CD4-positive, alpha-beta memory T cell (primary cell): ENCODE measurements at regions not wholly inside any gene's neighbourhood (a gene's known extent, or its start where the extent isn't known, plus 50 kb on each side); places are given as distances from the start of the nearest gene placed in this dataset.

Experiments
- CTCF ChIA-PET: fragments of 350-600 bp; sonication (Branson Sonifier 250); formaldehyde crosslinking; loops from one replicate; lab custom pipeline; 2021; ENCODE audit warnings: inconsistent platforms; ENCODE audit not compliant: partially characterized antibody; lab: Charles Lee
- POLR2A ChIA-PET: fragments of 350-600 bp; sonication (Branson Sonifier 250); formaldehyde crosslinking; loops from one replicate; lab custom pipeline; 2021; ENCODE audit not compliant: partially characterized antibody; lab: Charles Lee
- DNase-seq, 5 donors: peaks; one replicate each; pipeline versions ENCODE4 v3.0.0 to v3.0.0-alpha.2; 2020 to 2022; ENCODE audit warnings: mixed read lengths in 1 of 5
- H3K27ac ChIP-seq: one replicate; pipeline ENCODE4 v1.7.0; 2013; ENCODE audit warnings: low read depth, low read length
- H3K27me3 ChIP-seq: 2 replicates; pipeline ENCODE4 v1.7.0; 2013; ENCODE audit warnings: mild to moderate bottlenecking, low read length, moderate library complexity; ENCODE audit not compliant: insufficient read depth
- H3K36me3 ChIP-seq: 2 replicates; pipeline ENCODE4 v1.7.0; 2013; ENCODE audit warnings: mild to moderate bottlenecking, low read length, moderate library complexity; ENCODE audit not compliant: insufficient read depth
- H3K4me1 ChIP-seq: 2 replicates; pipeline ENCODE4 v1.7.0; 2013; ENCODE audit warnings: mild to moderate bottlenecking, low read length, moderate library complexity; ENCODE audit not compliant: insufficient read depth
- H3K4me3 ChIP-seq, 2 donors: one replicate each; pipeline ENCODE4 v1.7.0; 2013; ENCODE audit warnings: low read length in 2 of 2, mild to moderate bottlenecking in 1 of 2
- H3K9me3 ChIP-seq, 2 donors: one replicate each; pipeline ENCODE4 v1.7.0; 2013; ENCODE audit warnings: low read length in 2 of 2, control low read depth in 1 of 2; ENCODE audit not compliant: control insufficient read depth in 1 of 2
- H3K27ac Mint-ChIP-seq, 7 donors: one replicate each; pipeline ENCODE4 v1.8.0; 2020 to 2021; ENCODE audit warnings: mixed read lengths in 7 of 7, mild to moderate bottlenecking in 6 of 7, inconsistent platforms in 3 of 7, moderate library complexity in 3 of 7
- H3K27me3 Mint-ChIP-seq, 2 donors: one replicate each; pipeline ENCODE4 v1.8.0; 2020 to 2021; ENCODE audit warnings: mixed read lengths in 2 of 2
- H3K36me3 Mint-ChIP-seq, 2 donors: one replicate each; pipeline ENCODE4 v1.8.0; 2020 to 2021; ENCODE audit warnings: mixed read lengths in 2 of 2, inconsistent platforms in 1 of 2, mild to moderate bottlenecking in 1 of 2
- H3K4me1 Mint-ChIP-seq, 4 donors: one replicate each; pipeline ENCODE4 v1.8.0; 2020 to 2021; ENCODE audit warnings: mixed read lengths in 4 of 4, mild to moderate bottlenecking in 1 of 4
- H3K4me3 Mint-ChIP-seq, 8 donors: one replicate each; pipeline ENCODE4 v1.8.0; 2020 to 2021; ENCODE audit warnings: mixed read lengths in 8 of 8, mild to moderate bottlenecking in 7 of 8, moderate library complexity in 6 of 8, inconsistent platforms in 3 of 8
- H3K9me3 Mint-ChIP-seq, 8 donors: one replicate each; pipeline ENCODE4 v1.8.0; 2020 to 2021; ENCODE audit warnings: mixed read lengths in 8 of 8, mild to moderate bottlenecking in 5 of 8, inconsistent platforms in 3 of 8, moderate library complexity in 1 of 8
- intact Hi-C: fragments of 100-400 bp; cut with micrococcal nuclease; formaldehyde crosslinking; loops from one replicate; pipeline ENCODE4 v1.15.1; 2023

DNA sequence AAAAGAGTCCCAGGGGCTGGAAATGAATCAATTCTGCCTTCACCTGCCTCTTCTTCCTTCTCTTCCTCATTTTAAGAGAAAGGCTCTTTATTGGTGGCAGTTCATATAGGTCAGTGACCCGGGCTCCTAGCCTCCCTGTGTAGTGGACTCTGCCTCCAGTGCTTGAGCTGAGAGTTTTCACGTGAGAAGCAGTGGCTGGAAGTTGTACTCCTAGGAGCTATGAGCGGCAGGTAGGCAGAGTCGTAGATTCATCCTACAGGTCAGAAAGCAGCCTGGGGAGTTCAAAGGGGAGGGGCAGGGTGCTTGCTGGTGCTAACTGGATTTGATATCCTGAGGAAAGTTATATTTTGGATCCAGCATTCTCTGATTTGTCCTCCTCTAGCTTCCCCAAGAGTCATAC, 101.1 kb downstream of the RPLP1 start:
- Histone ChIP-seq H3K36me3 (no peaks in the 10 kb centered on the region), H3K27me3 (no peaks in the 10 kb centered on the region), H3K4me3 (no peak overlapping the region), H3K9me3 (no peaks in the 10 kb centered on the region), H3K27ac (no peak overlapping the region), H3K4me1 (no peaks in the 10 kb centered on the region)
- Mint-ChIP-seq H3K4me3 (no peak overlapping the region), H3K27me3 (peaks cover 3 to 8% of the 10 kb centered on the region in 2 donors), H3K36me3 (peaks cover 0 to 15% of the 10 kb centered on the region in 2 donors), H3K4me1 (no peaks in the 10 kb centered on the region), H3K9me3 (peaks cover 0 to 28% (median 15%) of the 10 kb centered on the region in 8 donors), H3K27ac (no peak overlapping the region)
- intact Hi-C loops: no loop called here
- CTCF ChIA-PET: no interaction called here
- no peak for DNase-seq
- POLR2A ChIA-PET: no interaction called here

DNA sequence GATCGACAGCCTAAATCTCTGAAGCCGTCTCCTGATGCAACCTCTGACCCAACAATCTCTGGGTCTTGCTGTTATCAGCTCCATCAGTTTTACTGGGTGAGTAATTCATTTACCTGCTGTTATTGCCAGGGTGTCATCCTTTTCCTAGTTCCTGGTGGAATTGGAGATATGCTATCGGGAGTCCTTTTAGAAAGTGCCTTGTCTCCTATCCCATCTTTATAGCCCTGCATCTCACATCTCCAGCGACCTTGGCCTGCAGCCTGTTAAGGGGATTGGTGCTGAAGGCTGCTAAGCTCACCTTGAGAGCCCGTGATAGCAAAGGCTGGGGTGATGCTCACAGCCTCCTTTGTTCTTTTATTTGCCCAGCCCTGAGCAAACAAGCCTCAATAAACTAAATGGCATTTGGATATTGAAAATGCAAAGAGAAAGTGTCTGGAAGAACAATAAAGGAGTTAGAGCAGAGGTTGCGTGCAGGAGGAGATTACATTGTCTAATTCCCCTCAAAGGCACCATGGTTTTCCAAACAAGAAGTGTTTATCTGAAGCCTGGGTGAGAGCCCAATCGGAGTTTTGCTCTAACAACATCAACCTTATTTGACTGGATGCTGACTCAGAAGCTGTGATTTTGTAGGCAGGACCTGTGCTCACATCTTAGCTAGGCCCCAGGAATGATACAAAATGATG, 101.8 kb downstream of the RPLP1 start:
- intact Hi-C loops: no loop called here
- Histone ChIP-seq H3K27ac (no peak overlapping the region), H3K4me1 (no peaks in the 10 kb centered on the region), H3K36me3 (no peaks in the 10 kb centered on the region), H3K9me3 (no peaks in the 10 kb centered on the region), H3K4me3 (no peak overlapping the region), H3K27me3 (no peaks in the 10 kb centered on the region)
- ChIA-PET CTCF (no interaction called here), POLR2A (no interaction called here)
- peaks cover 0 to 28% (median 15%) of the 10 kb centered on the region in 8 donors for H3K9me3 Mint-ChIP-seq
- no peak for DNase-seq
- peaks cover 0 to 15% of the 10 kb centered on the region in 2 donors for H3K36me3 Mint-ChIP-seq
- no peak overlapping the region for H3K4me3 Mint-ChIP-seq
- H3K27me3 Mint-ChIP-seq: peaks cover 1 to 8% of the 10 kb centered on the region in 2 donors
- no peak overlapping the region for H3K27ac Mint-ChIP-seq
- H3K4me1 Mint-ChIP-seq: no peaks in the 10 kb centered on the region

DNA sequence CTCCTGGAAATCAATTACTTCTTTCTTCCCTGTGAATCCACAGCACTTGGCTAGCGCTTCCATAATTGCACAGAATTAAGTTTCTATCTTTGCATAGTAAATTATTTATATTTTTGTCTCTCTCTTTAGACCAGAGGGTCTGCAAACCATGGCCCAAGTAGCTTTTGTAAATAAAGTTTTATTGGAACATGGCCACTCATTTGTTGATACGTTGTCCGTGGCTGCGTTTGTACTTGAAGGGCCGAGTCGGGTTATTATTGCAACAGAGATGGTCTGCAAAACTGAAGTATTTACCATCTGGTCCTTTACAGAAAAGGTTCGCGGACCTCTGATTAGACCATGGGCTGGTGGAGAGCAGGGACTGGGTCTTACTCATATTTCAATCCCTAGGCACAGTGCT, 102.5 kb downstream of the RPLP1 start:
- Histone ChIP-seq H3K36me3 (no peaks in the 10 kb centered on the region), H3K4me1 (no peaks in the 10 kb centered on the region), H3K27me3 (no peaks in the 10 kb centered on the region), H3K9me3 (no peaks in the 10 kb centered on the region), H3K4me3 (no peak overlapping the region), H3K27ac (no peak overlapping the region)
- Mint-ChIP-seq H3K4me1 (no peaks in the 10 kb centered on the region), H3K36me3 (peaks cover 0 to 15% of the 10 kb centered on the region in 2 donors), H3K27me3 (peaks cover 1 to 5% of the 10 kb centered on the region in 2 donors), H3K27ac (no peak overlapping the region), H3K4me3 (no peak overlapping the region), H3K9me3 (peaks cover 0 to 28% (median 15%) of the 10 kb centered on the region in 8 donors)
- POLR2A ChIA-PET: no interaction called here
- no peak for DNase-seq
- intact Hi-C loops: no loop called here
- CTCF ChIA-PET: no interaction called here

GRCh38 chr15:69556344-69556743, 103.7 kb downstream of the RPLP1 start:
- H3K4me3 ChIP-seq: no peak overlapping the region
- peaks cover 0 to 19% (median 7%) of the 10 kb centered on the region in 8 donors for H3K9me3 Mint-ChIP-seq
- no peaks in the 10 kb centered on the region for H3K36me3 ChIP-seq
- no peaks in the 10 kb centered on the region for H3K9me3 ChIP-seq
- CTCF ChIA-PET: interaction anchor here (0.7 to 1.1 kb wide), 3 partner anchors 20 to 909 kb away, joined by 3 to 4 read pairs (median 3); no protein-coding TSS in a partner anchor
- intact Hi-C loops: no loop called here
- POLR2A ChIA-PET: no interaction called here
- no peak overlapping the region for H3K4me3 Mint-ChIP-seq
- H3K36me3 Mint-ChIP-seq: peaks cover 0 to 7% of the 10 kb centered on the region in 2 donors
- H3K4me1 Mint-ChIP-seq: no peaks in the 10 kb centered on the region
- peaks cover 1% of the 10 kb centered on the region in 2 donors for H3K27me3 Mint-ChIP-seq
- H3K27ac Mint-ChIP-seq: no peak overlapping the region
- no peaks in the 10 kb centered on the region for H3K27me3 ChIP-seq
- H3K4me1 ChIP-seq: no peaks in the 10 kb centered on the region
- no peak overlapping the region for H3K27ac ChIP-seq
- DNase-seq: no peak

DNA sequence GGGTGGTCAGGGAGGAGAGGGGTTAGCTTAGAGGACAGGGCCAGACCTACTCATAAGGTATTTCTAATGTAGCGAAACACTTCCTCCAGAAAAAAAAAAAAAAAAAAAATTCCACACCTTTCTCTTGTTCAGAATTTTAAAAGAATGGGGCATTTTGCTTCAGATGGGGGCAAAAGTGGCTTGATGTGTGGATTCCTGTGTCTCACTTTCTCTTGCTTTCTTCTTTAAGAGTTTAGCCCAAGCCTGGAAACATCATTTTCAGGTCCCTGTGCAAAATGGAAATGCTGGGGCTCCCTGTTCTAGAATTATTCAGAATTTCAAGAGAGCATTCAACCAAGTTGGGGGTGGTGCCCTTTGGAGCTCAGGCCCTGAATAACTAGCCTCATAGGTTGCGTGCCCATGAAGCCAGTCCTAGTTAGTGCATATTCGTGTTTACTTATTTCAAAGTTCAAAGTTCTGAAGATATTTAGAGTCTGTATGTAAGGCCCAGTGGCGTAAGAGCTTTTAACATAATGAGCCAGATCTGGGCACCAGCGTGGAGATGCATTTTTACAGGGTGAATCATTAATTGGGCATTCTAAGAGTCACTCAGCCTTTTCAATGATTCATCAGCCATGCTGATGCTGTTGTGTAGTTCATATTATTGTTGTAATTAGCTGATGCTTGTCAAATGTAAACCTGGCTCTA, 104.5 kb downstream of the RPLP1 start:
- H3K27me3 ChIP-seq: no peaks in the 10 kb centered on the region
- intact Hi-C loops: no loop called here
- POLR2A ChIA-PET: no interaction called here
- H3K27ac ChIP-seq: no peak overlapping the region
- peaks cover 0 to 3% of the 10 kb centered on the region in 2 donors for H3K27me3 Mint-ChIP-seq
- CTCF ChIA-PET: interaction anchor here (0.7 kb wide), 1 partner anchor 908 kb away, joined by 3 read pairs; no protein-coding TSS in a partner anchor
- H3K9me3 Mint-ChIP-seq: peaks cover 0 to 11% (median 0%) of the 10 kb centered on the region in 8 donors
- H3K4me3 Mint-ChIP-seq: no peak overlapping the region
- H3K4me1 Mint-ChIP-seq: no peaks in the 10 kb centered on the region
- no peak for DNase-seq
- no peaks in the 10 kb centered on the region for H3K4me1 ChIP-seq
- no peaks in the 10 kb centered on the region for H3K9me3 ChIP-seq
- no peaks in the 10 kb centered on the region for H3K36me3 ChIP-seq
- peak overlapping the region in 1 of 7 donors; percentile 20 for H3K27ac Mint-ChIP-seq
- no peak overlapping the region for H3K4me3 ChIP-seq
- no peaks in the 10 kb centered on the region for H3K36me3 Mint-ChIP-seq

- no peaks in the 10 kb centered on the region for H3K4me1 ChIP-seq
- no peak for DNase-seq
- Mint-ChIP-seq H3K36me3 (no peaks in the 10 kb centered on the region), H3K9me3 (peaks cover 0 to 6% (median 0%) of the 10 kb centered on the region in 8 donors), H3K4me1 (no peaks in the 10 kb centered on the region), H3K27me3 (peaks cover under 1 to 3% of the 10 kb centered on the region in 2 donors), H3K27ac (no peak overlapping the region), H3K4me3 (no peak overlapping the region)
- no peaks in the 10 kb centered on the region for H3K9me3 ChIP-seq
- H3K4me3 ChIP-seq: no peak overlapping the region
- H3K36me3 ChIP-seq: no peaks in the 10 kb centered on the region
- CTCF ChIA-PET: no interaction called here
- H3K27me3 ChIP-seq: no peaks in the 10 kb centered on the region
- POLR2A ChIA-PET: no interaction called here
- H3K27ac ChIP-seq: no peak overlapping the region
- intact Hi-C loops: no loop called here
Observed at GRCh38 chr15:69557707-69558409, 105.2 kb downstream of the RPLP1 start.
